ENCODE measurements at regions not wholly inside any gene's neighbourhood (a gene's known extent, or its start where the extent isn't known, plus 50 kb on each side); places are given as distances from the start of the nearest gene placed in this dataset.

GRCh38 chr2:22340716-22341115 lies 1044.3 kb upstream of the KLHL29 start:
- TF ChIP-seq, protein P1, sequence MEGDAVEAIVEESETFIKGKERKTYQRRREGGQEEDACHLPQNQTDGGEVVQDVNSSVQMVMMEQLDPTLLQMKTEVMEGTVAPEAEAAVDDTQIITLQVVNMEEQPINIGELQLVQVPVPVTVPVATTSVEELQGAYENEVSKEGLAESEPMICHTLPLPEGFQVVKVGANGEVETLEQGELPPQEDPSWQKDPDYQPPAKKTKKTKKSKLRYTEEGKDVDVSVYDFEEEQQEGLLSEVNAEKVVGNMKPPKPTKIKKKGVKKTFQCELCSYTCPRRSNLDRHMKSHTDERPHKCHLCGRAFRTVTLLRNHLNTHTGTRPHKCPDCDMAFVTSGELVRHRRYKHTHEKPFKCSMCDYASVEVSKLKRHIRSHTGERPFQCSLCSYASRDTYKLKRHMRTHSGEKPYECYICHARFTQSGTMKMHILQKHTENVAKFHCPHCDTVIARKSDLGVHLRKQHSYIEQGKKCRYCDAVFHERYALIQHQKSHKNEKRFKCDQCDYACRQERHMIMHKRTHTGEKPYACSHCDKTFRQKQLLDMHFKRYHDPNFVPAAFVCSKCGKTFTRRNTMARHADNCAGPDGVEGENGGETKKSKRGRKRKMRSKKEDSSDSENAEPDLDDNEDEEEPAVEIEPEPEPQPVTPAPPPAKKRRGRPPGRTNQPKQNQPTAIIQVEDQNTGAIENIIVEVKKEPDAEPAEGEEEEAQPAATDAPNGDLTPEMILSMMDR (IDR thresholded peaks at IDR 0.05 in 2 of 3, conservative IDR thresholded peaks at IDR 0.05 in 1 of 3; ENCODE audit: borderline replicate concordance in 1 of 3, insufficient read depth in 1 of 3, low read depth in 2 of 3, low read length in 2 of 3): no peak
- TF ChIP-seq EZH2phosphoT487 (IDR thresholded peaks at IDR 0.05; ENCODE audit: borderline replicate concordance) (no peak), EZH2 (IDR thresholded peaks at IDR 0.05) (no peak), YY1 (IDR thresholded peaks at IDR 0.05; ENCODE audit: extremely low read depth, insufficient replicate concordance, low read depth, low read length) (no peak), SRF (IDR thresholded peaks at IDR 0.05; ENCODE audit: low read depth) (no peak), POLR2A (IDR thresholded peaks at IDR 0.05; ENCODE audit: borderline replicate concordance, extremely low read depth, insufficient read depth, insufficient read length) (no peak), POLR2AphosphoS5 (IDR thresholded peaks at IDR 0.05; ENCODE audit: low read depth, low read length) (no peak)
- TF ChIP-seq, protein P2, sequence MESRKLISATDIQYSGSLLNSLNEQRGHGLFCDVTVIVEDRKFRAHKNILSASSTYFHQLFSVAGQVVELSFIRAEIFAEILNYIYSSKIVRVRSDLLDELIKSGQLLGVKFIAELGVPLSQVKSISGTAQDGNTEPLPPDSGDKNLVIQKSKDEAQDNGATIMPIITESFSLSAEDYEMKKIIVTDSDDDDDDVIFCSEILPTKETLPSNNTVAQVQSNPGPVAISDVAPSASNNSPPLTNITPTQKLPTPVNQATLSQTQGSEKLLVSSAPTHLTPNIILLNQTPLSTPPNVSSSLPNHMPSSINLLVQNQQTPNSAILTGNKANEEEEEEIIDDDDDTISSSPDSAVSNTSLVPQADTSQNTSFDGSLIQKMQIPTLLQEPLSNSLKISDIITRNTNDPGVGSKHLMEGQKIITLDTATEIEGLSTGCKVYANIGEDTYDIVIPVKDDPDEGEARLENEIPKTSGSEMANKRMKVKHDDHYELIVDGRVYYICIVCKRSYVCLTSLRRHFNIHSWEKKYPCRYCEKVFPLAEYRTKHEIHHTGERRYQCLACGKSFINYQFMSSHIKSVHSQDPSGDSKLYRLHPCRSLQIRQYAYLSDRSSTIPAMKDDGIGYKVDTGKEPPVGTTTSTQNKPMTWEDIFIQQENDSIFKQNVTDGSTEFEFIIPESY (IDR thresholded peaks at IDR 0.05; ENCODE audit: extremely low read depth, insufficient replicate concordance, low read length): no peak
- TF ChIP-seq, protein P3, sequence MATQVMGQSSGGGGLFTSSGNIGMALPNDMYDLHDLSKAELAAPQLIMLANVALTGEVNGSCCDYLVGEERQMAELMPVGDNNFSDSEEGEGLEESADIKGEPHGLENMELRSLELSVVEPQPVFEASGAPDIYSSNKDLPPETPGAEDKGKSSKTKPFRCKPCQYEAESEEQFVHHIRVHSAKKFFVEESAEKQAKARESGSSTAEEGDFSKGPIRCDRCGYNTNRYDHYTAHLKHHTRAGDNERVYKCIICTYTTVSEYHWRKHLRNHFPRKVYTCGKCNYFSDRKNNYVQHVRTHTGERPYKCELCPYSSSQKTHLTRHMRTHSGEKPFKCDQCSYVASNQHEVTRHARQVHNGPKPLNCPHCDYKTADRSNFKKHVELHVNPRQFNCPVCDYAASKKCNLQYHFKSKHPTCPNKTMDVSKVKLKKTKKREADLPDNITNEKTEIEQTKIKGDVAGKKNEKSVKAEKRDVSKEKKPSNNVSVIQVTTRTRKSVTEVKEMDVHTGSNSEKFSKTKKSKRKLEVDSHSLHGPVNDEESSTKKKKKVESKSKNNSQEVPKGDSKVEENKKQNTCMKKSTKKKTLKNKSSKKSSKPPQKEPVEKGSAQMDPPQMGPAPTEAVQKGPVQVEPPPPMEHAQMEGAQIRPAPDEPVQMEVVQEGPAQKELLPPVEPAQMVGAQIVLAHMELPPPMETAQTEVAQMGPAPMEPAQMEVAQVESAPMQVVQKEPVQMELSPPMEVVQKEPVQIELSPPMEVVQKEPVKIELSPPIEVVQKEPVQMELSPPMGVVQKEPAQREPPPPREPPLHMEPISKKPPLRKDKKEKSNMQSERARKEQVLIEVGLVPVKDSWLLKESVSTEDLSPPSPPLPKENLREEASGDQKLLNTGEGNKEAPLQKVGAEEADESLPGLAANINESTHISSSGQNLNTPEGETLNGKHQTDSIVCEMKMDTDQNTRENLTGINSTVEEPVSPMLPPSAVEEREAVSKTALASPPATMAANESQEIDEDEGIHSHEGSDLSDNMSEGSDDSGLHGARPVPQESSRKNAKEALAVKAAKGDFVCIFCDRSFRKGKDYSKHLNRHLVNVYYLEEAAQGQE (IDR thresholded peaks at IDR 0.05; ENCODE audit: low read depth): no peak
- TF ChIP-seq, protein P4, sequence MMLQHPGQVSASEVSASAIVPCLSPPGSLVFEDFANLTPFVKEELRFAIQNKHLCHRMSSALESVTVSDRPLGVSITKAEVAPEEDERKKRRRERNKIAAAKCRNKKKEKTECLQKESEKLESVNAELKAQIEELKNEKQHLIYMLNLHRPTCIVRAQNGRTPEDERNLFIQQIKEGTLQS (IDR thresholded peaks at IDR 0.05): no peak
